Gastrocnemius medialis (tissue), 4 donors: ENCODE measurements at regions not wholly inside any gene's neighbourhood (a gene's known extent, or its start where the extent isn't known, plus 50 kb on each side); places are given as distances from the start of the nearest gene placed in this dataset.
"Not testable (repeated sequence)": the region's sequence is repeated elsewhere in the genome, so short reads cannot be mapped to it uniquely, and the experiment has no call there.

Experiments used
- ATAC-seq, 2 donors: fragments of 150-250 bp; one replicate each; pipeline ENCODE4 v1.9.1; 2016
- DNase-seq, 2 donors: peaks; one replicate each; pipeline ENCODE4 v3.0.0-alpha.2; 2019
- H3K27ac ChIP-seq, 4 donors: fragments of 200-600 bp; sonication (generic); 1 replicate in 1 of 4; 2 replicates in 3 of 4; pipeline ENCODE4 v1.5.1; 2016 to 2018; ENCODE audit warnings: mild to moderate bottlenecking in 2 of 4, moderate library complexity in 1 of 4
- H3K27me3 ChIP-seq, 3 donors: fragments of 200-600 bp; sonication (generic) in 2 of 3; 1 replicate in 1 of 3; 2 replicates in 2 of 3; pipeline versions ENCODE4 v1.5.1 to v1.6.0; 2016 to 2019; ENCODE audit warnings: mild to moderate bottlenecking in 1 of 3, moderate library complexity in 1 of 3
- H3K36me3 ChIP-seq, 2 donors: fragments of 200-600 bp; sonication (generic) in 1 of 2; one replicate each; pipeline ENCODE4 v1.5.1; 2017 to 2018
- H3K4me1 ChIP-seq, 2 donors: fragments of 200-600 bp; sonication (generic) in 1 of 2; one replicate each; pipeline ENCODE4 v1.5.1; 2016 to 2017; ENCODE audit warnings: mild to moderate bottlenecking in 2 of 2
- H3K4me3 ChIP-seq, 4 donors: fragments of 200-600 bp; sonication (generic) in 3 of 4; 1 replicate in 1 of 4; 2 replicates in 3 of 4; pipeline ENCODE4 v1.5.1; 2016 to 2019; ENCODE audit warnings: mild to moderate bottlenecking in 2 of 4
- H3K9me3 ChIP-seq, 3 donors: fragments of 200-600 bp; sonication (generic) in 2 of 3; 1 replicate in 1 of 3; 2 replicates in 2 of 3; pipeline ENCODE4 v1.5.1; 2016 to 2019
- CTCF ChIP-seq, 5 experiments: fragments of 450-650 bp in 3 of 5; fragments of 200-600 bp in 2 of 5; sonication (generic) in 2 of 5; IDR thresholded peaks in 4 of 5; conservative IDR thresholded peaks in 1 of 5; 1 replicate in 4 of 5; 2 replicates in 1 of 5; pipeline ENCODE4 v1.5.1; 2016 to 2019; ENCODE audit warnings: antibody characterized with exemption in 5 of 5, mild to moderate bottlenecking in 3 of 5, moderate library complexity in 3 of 5
- POLR2A ChIP-seq, 2 donors: fragments of 450-650 bp; IDR thresholded peaks; one replicate each; pipeline ENCODE4 v1.6.1; 2017; ENCODE audit warnings: antibody characterized with exemption in 2 of 2, mild to moderate bottlenecking in 2 of 2, moderate library complexity in 2 of 2
- in situ Hi-C, 4 donors: fragments of 200-750 bp; cut with MboI; loops; one replicate each; pipeline versions ENCODE4 v1.15.0 to v1.8.0; 2017; ENCODE audit warnings: low sequenced_read_pairs in 4 of 4
- intact Hi-C: fragments of 100-400 bp; cut with DNase I; formaldehyde crosslinking; loops from one replicate; pipeline ENCODE4 v1.15.1; 2023; ENCODE audit warnings: low total_unique reads

GRCh38 chr4:38333219-38333618 lies 330.8 kb upstream of the KLF3 start:
- no peaks in the 10 kb centered on the region for H3K27me3 ChIP-seq
- DNase-seq (no peak), ATAC-seq (no peak)
- intact Hi-C loops, result no loop called here
- H3K9me3 ChIP-seq, result no peaks in the 10 kb centered on the region
- TF ChIP-seq POLR2A (IDR thresholded peaks at IDR 0.05) (no peak), CTCF (IDR thresholded peaks at IDR 0.05 in 4 of 5, conservative IDR thresholded peaks at IDR 0.05 in 1 of 5) (no peak)
- H3K27ac ChIP-seq, result no peak overlapping the region
- H3K4me3 ChIP-seq, result no peak overlapping the region
- H3K36me3 ChIP-seq, result no peaks in the 10 kb centered on the region
- H3K4me1 ChIP-seq, result no peaks in the 10 kb centered on the region
- in situ Hi-C loops, result no loop called here

DNA sequence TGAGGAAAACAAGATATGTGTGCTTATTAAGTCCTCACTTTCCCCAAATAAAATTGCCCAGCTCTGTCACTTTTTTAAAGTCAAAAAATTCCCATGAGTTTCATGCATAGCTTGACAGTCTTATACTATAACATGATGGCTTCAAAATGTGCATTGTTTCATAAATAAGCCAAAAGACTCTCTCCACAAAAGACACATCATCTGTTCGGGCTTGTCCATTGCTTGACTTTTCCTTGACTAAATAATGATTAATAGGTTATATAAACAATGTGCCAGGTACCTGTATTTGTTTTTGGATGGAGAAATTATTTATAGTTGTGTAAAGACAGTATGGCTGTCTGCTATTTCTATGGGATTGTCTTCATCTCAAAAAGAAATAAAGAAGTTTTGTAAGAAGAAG lies 329.2 kb upstream of the KLF3 start:
- Histone ChIP-seq H3K9me3 (no peaks in the 10 kb centered on the region), H3K36me3 (no peaks in the 10 kb centered on the region), H3K27me3 (no peaks in the 10 kb centered on the region), H3K27ac (no peak overlapping the region), H3K4me1 (no peaks in the 10 kb centered on the region), H3K4me3 (no peak overlapping the region)
- no peak for TF ChIP-seq CTCF (IDR thresholded peaks at IDR 0.05 in 4 of 5, conservative IDR thresholded peaks at IDR 0.05 in 1 of 5)
- TF ChIP-seq POLR2A (IDR thresholded peaks at IDR 0.05), result no peak
- in situ Hi-C loops (no loop called here), intact Hi-C loops (no loop called here)
- DNase-seq, result no peak
- ATAC-seq, result no peak

DNA sequence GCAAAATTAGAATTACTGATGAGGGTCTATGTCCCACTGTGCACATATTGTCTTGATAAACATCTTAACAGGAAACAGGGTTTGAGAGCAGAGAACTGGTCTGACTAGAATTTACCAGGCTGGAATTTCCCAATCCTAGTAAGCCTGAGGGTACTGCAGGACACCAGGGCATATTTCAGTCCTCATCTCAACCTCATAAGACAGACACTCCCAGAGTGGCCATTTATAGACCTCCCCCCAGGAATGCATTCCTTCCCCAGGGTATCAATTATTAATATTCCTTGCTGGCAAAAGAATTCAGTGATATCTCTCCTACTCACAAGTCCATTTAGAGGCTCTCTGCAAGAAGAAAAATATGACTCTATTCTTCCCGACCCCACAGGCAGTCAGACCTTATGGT lies 325.1 kb upstream of the KLF3 start:
- H3K4me1 ChIP-seq, intact Hi-C loops, H3K4me3 ChIP-seq, DNase-seq, ATAC-seq, H3K27me3 ChIP-seq, H3K27ac ChIP-seq, H3K36me3 ChIP-seq, H3K9me3 ChIP-seq, in situ Hi-C loops: not testable (repeated sequence)

- no peak for TF ChIP-seq POLR2A (IDR thresholded peaks at IDR 0.05)
- no peak for TF ChIP-seq CTCF (IDR thresholded peaks at IDR 0.05 in 4 of 5, conservative IDR thresholded peaks at IDR 0.05 in 1 of 5)
- H3K36me3 ChIP-seq, result no peaks in the 10 kb centered on the region
- H3K4me1 ChIP-seq, result no peaks in the 10 kb centered on the region
- H3K9me3 ChIP-seq, result no peaks in the 10 kb centered on the region
- in situ Hi-C loops (no loop called here), intact Hi-C loops (no loop called here)
- ATAC-seq, result no peak
- no peak for DNase-seq
- no peak overlapping the region for H3K27ac ChIP-seq
- H3K4me3 ChIP-seq, result no peak overlapping the region
- H3K27me3 ChIP-seq, result no peaks in the 10 kb centered on the region
These were observed 320.4 kb upstream of the KLF3 start for GRCh38 chr4:38343608-38344007.

DNA sequence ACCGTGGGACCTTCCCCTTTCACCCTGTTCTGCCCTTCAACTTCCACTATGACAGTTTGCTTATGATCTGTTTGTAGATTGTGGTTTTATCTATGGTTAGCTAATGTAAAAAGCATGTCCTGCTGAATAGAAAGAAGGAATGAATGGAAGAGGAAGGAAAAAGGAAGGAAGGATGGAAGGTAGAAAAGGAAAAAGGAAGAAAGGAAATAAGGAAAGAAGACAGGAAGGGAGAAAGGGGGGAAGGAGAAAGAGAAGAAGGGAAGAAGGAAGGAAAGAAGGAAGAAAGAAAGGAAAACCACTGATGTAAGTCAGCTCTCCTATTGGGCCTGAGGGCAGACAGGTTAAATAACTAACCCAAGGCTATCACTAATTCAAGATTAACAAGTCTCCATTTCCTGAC lies 319.1 kb upstream of the KLF3 start:
- no peaks in the 10 kb centered on the region for H3K9me3 ChIP-seq
- no peak for DNase-seq
- no peak for ATAC-seq
- no peak for TF ChIP-seq POLR2A (IDR thresholded peaks at IDR 0.05)
- TF ChIP-seq CTCF (IDR thresholded peaks at IDR 0.05 in 4 of 5, conservative IDR thresholded peaks at IDR 0.05 in 1 of 5), result no peak
- no peak overlapping the region for H3K4me3 ChIP-seq
- no peaks in the 10 kb centered on the region for H3K4me1 ChIP-seq
- in situ Hi-C loops, result no loop called here
- no peaks in the 10 kb centered on the region for H3K27me3 ChIP-seq
- H3K36me3 ChIP-seq, result no peaks in the 10 kb centered on the region
- intact Hi-C loops, result no loop called here
- H3K27ac ChIP-seq, result no peak overlapping the region
